Epithelial cell of proximal tubule (primary cell): ENCODE measurements at regions not wholly inside any gene's neighbourhood (a gene's known extent, or its start where the extent isn't known, plus 50 kb on each side); places are given as distances from the start of the nearest gene placed in this dataset.

Source experiments
- DNase-seq: peaks from one replicate; pipeline ENCODE4 v3.0.0-alpha.2; 2011; ENCODE audit warnings: low read depth
- H3K4me3 ChIP-seq: 2 replicates; pipeline ENCODE4 v1.5.1; 2011; ENCODE audit warnings: low read depth, mild to moderate bottlenecking, low read length
- TF ChIP-seq, protein P1 (sequence below): conservative IDR thresholded peaks from 2 replicates; pipeline ENCODE4 v1.5.1; 2012; ENCODE audit warnings: low read depth, mild to moderate bottlenecking, low read length

DNA sequence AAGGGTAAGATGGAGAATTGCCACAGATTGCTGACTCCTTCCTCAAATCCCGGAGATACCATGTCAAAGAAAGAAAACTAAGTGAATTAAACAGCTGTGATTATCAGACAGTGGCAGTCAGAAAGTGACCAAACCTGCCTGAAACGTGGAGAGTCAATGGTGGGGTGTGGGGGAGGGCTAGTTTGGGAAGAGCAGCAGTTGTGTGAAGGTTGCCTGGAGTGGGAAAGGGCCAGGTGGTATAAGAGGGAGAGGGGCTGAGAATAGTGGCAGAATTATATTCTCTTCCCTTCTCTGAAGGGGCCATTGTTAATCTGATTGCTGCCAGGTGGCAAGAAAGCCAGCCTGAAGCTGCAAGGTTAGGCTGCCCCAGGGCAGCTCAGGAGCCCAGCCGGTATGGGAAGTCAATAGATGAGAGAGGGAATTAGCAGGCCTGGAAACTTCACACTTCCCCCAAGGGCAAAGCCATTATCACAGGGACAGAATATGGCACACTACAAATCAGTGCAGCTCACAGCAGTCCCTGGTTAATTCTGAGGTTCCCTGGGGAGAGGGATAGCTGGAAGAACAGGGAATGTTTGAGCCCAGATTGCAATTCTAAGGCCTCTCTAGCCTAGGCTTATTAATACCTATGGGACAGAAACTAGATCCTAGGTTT lies 83.9 kb upstream of the ITGB1 start:
- TF ChIP-seq, protein P1, sequence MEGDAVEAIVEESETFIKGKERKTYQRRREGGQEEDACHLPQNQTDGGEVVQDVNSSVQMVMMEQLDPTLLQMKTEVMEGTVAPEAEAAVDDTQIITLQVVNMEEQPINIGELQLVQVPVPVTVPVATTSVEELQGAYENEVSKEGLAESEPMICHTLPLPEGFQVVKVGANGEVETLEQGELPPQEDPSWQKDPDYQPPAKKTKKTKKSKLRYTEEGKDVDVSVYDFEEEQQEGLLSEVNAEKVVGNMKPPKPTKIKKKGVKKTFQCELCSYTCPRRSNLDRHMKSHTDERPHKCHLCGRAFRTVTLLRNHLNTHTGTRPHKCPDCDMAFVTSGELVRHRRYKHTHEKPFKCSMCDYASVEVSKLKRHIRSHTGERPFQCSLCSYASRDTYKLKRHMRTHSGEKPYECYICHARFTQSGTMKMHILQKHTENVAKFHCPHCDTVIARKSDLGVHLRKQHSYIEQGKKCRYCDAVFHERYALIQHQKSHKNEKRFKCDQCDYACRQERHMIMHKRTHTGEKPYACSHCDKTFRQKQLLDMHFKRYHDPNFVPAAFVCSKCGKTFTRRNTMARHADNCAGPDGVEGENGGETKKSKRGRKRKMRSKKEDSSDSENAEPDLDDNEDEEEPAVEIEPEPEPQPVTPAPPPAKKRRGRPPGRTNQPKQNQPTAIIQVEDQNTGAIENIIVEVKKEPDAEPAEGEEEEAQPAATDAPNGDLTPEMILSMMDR: no peak
- no peak for DNase-seq
- H3K4me3 ChIP-seq: no peak overlapping the region

DNA sequence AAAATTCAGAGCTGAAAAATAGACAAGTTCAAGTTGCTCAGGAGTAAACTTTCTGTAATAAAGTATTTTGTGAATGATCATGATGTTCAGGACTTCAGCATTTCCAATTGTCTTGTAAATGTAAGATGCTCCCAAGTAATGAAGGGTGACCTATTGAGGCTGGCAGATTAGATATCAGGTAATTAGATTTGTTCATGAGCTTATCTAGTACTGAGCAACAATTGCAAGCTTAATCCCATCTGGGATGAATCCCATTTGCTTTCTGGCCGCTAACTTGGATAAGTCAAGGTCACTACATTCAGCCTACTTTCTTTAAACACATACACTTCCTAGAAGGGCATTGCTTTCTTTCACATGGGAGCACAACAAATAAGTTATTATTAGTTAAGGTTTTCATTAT lies 82.4 kb upstream of the ITGB1 start:
- TF ChIP-seq, protein P1: no peak
- no peak for DNase-seq
- H3K4me3 ChIP-seq: no peak overlapping the region

GRCh38 chr10:33039181-33039580 lies 81.2 kb upstream of the ITGB1 start:
- DNase-seq: no peak
- TF ChIP-seq, protein P1: no peak
- H3K4me3 ChIP-seq: no peak overlapping the region

DNA sequence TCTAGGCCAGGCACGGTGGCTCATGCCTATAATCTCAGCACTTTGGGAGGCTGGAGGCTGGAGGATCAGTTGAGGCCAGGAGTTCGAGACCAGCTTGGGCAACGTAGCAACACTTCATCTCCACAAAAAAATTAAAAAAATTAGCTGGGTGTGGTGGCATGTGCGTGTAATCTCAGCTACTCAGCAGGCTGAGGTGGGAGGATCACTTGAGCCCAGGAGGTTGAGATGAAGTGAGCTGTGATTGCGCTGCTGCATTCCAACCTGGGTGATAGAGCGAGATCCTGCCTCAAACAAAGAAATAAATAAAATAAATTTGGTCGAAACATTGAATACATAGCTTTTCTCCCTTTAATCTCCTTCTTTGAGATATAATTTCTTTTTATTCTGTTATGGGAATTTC lies 80.6 kb upstream of the ITGB1 start:
- TF ChIP-seq, protein P1: no peak
- no peak for DNase-seq
- H3K4me3 ChIP-seq: no peak overlapping the region

- no peak for DNase-seq
- TF ChIP-seq, protein P1: no peak
Observed at GRCh38 chr10:33037726-33038125, 79.7 kb upstream of the ITGB1 start.

DNA sequence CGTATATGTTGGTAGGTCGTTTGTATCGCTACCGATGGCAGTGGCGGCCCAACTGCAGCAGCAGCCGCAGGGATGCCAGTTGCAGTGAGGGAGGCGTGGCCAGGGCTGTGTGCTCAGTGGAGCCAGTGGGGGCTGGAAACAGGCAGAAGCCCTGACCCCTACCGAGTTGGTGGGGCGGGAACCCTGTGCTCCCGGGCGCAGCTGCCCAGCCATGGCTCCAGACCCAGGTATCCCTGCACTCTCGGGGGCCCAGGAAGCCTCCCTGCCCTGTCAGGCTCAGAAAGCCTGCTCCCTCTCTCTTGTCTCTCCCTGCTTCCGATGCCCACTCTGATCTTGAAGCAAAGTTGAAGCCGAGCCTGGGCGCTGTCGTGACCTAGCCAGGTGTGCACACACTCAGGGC lies 78.6 kb upstream of the ITGB1 start:
- no peak overlapping the region for H3K4me3 ChIP-seq
- DNase-seq: no peak
- TF ChIP-seq, protein P1: no peak

More at GRCh38 chr10:33037726-33038125, 79.7 kb upstream of the ITGB1 start:
- H3K4me3 ChIP-seq: no peak overlapping the region

DNA sequence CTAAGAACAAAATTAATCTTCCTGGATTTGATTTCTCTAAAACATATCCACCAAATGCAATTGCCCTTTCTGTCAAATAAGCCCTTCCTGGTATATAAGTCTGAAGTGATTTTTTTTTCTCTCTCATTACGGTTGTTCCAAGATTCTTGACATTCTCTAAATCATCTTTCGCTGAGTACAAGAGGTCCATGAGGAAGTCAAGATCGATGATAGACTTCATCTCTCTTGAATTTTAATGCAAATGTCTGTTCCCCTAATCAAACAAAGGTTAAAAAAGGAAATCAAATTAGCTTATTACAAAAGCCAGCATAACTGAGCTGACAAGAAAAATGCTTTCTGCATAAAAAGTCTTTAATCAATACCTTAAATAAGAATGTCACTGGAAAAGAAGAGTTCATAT lies 77.4 kb upstream of the ITGB1 start:
- no peak for DNase-seq
- H3K4me3 ChIP-seq: no peak overlapping the region
- TF ChIP-seq, protein P1: no peak
